Sigmoid colon (tissue), 3 donors: ENCODE measurements at regions not wholly inside any gene's neighbourhood (a gene's known extent, or its start where the extent isn't known, plus 50 kb on each side); places are given as distances from the start of the nearest gene placed in this dataset.

ENCODE experiments used
- CTCF ChIP-seq, 4 experiments: fragments of 450-650 bp in 3 of 4; fragments of 200-600 bp in 1 of 4; IDR thresholded peaks; one replicate each; pipeline ENCODE4 v1.5.1; 2016 to 2019; ENCODE audit warnings: antibody characterized with exemption in 4 of 4, mild to moderate bottlenecking in 3 of 4, moderate library complexity in 2 of 4
- POLR2A ChIP-seq, 2 donors: fragments of 450-650 bp; IDR thresholded peaks; one replicate each; pipeline ENCODE4 v1.6.1; 2016; ENCODE audit warnings: antibody characterized with exemption in 2 of 2, mild to moderate bottlenecking in 2 of 2, moderate library complexity in 2 of 2

DNA sequence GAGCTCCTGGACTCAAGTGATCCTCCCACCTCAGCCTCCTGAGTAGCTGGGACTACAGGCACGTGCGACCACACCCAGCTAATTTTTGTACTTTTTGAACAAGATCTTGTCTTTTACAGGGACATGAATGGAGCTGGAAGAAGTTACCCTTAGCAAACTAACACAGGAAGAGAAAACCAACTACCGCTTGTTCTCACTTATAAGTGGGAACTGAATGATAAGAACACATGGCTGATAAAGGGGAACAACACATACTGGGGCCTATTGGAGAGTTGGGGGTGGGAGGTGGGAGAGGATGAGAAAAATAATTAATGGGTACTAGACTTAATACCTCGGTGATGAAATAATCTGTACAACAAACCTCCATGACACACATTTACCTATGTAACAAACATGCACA lies 70.9 kb upstream of the INHBA start:
- TF ChIP-seq CTCF (IDR thresholded peaks at IDR 0.05) (no peak), POLR2A (IDR thresholded peaks at IDR 0.05) (no peak)
